SH-SY5Y (cell line): ENCODE measurements at regions not wholly inside any gene's neighbourhood (a gene's known extent, or its start where the extent isn't known, plus 50 kb on each side); places are given as distances from the start of the nearest gene placed in this dataset.

Experiments used
- GATA2 ChIP-seq: IDR thresholded peaks from 2 replicates; pipeline ENCODE4 v1.6.1; 2011; ENCODE audit warnings: mild to moderate bottlenecking, low read depth, low read length
- GATA3 ChIP-seq: IDR thresholded peaks from 2 replicates; pipeline ENCODE4 v1.6.1; 2011; ENCODE audit warnings: low read depth, mild to moderate bottlenecking, low read length, moderate library complexity

GRCh38 chr14:61203081-61203753 is 77.9 kb downstream of the TMEM30B start:
- no peak for TF ChIP-seq GATA3
- no peak for TF ChIP-seq GATA2
